ENCODE measurements at regions not wholly inside any gene's neighbourhood (a gene's known extent, or its start where the extent isn't known, plus 50 kb on each side); places are given as distances from the start of the nearest gene placed in this dataset.

DNA sequence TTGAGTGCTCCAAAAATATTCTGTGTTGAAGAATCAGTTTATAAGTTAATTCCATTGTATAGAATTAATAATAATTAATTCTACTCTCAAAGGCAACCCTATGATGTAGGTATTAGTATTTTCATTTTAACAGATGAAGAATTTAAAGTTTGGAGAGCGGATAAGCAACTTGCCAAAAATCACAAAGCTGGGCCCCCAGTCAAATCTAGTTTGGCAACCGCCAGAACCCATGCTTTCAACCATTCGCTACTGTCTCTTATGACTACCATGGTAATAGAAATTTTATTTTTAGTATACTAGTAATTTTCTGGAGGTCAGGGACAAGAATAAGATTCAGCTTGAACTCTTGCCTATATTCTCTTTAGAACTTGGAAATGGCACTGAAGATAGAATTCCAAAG, 229.8 kb downstream of the IBTK start:
- Histone ChIP-seq H3K79me2 (ENCODE audit: control insufficient read depth in 1 of 2, insufficient read depth in 2 of 2, low read length in 2 of 2) (no peaks in the 10 kb centered on the region), H2BK20ac (ENCODE audit: low read length) (no peak overlapping the region), H3K23me2 (ENCODE audit: low read depth, low read length) (no peaks in the 10 kb centered on the region), H4K91ac (replicated peaks; ENCODE audit: insufficient read length, low read length) (no peak overlapping the region), H3K36me3 (ENCODE audit: control insufficient read depth in 2 of 4, insufficient read depth in 4 of 4, low read length in 3 of 4) (no peaks in the 10 kb centered on the region), H4K8ac (ENCODE audit: extremely low read depth, insufficient read depth, low read length) (no peak overlapping the region), H3K4ac (replicated peaks; ENCODE audit: insufficient read length, low read depth, low read length) (no peak overlapping the region), H3K14ac (ENCODE audit: insufficient read length) (no peak overlapping the region), H2AK5ac (ENCODE audit: low read depth, low read length) (no peak overlapping the region), H2AFZ (ENCODE audit: low read length) (no peak overlapping the region), H3K27me3 (replicated peaks in 1 of 4; ENCODE audit: control insufficient read depth in 3 of 4, extremely low read depth in 1 of 4, insufficient read depth in 3 of 4, low read length in 3 of 4) (no peaks in the 10 kb centered on the region), H4K5ac (ENCODE audit: insufficient read length, low read depth, low read length) (no peak overlapping the region), H3K56ac (replicated peaks; ENCODE audit: insufficient read length, low read depth, low read length) (no peak overlapping the region), H3K4me3 (ENCODE audit: extremely low read depth in 1 of 4, insufficient read depth in 2 of 4, low read depth in 3 of 4, low read length in 4 of 4) (no peak overlapping the region), H3K4me2 (ENCODE audit: insufficient read depth in 1 of 2, low read depth in 2 of 2, low read length in 2 of 2) (no peak overlapping the region), H3K9me3 (ENCODE audit: insufficient read depth in 2 of 2, low read depth in 1 of 2, low read length in 1 of 2) (no peaks in the 10 kb centered on the region), H4K20me1 (replicated peaks in 1 of 2; ENCODE audit: control insufficient read depth in 1 of 2, insufficient read depth in 2 of 2, low read length in 2 of 2) (no peaks in the 10 kb centered on the region), H3K23ac (ENCODE audit: insufficient read length) (no peak overlapping the region), H2BK5ac (ENCODE audit: low read depth, low read length) (no peak overlapping the region), H2BK12ac (ENCODE audit: low read depth, low read length) (no peak overlapping the region), H3K18ac (ENCODE audit: extremely low read depth, low read length) (no peak overlapping the region), H2BK120ac (replicated peaks; ENCODE audit: low read depth, low read length) (no peak overlapping the region), H3K79me1 (ENCODE audit: low read depth, low read length) (no peaks in the 10 kb centered on the region), H2BK15ac (ENCODE audit: low read length) (no peak overlapping the region), H3K4me1 (replicated peaks in 1 of 4; ENCODE audit: control insufficient read depth in 3 of 4, insufficient read depth in 4 of 4, low read length in 3 of 4) (peaks cover 0 to 4% (median 2%) of the 10 kb centered on the region in 4 experiments; a peak in 2 of 7 replicates), H3K27ac (ENCODE audit: low read depth, low read length) (no peak overlapping the region), H3K9ac (replicated peaks in 1 of 4; ENCODE audit: extremely low read depth in 1 of 4, low read depth in 3 of 4, low read length in 3 of 4) (no peak overlapping the region)
- 90% methylated on average over 3 of the region's 3 CpGs; no CpG with 5 or more reads in 1 of the 2 experiments for WGBS, 2 experiments (ENCODE audit: extremely low coverage in 1 of 2, insufficient coverage in 1 of 2, insufficient read length in 1 of 2, insufficient replicate concordance in 2 of 2, low coverage in 1 of 2, low lambda C conversion rate in 2 of 2, missing lambda C conversion rate in 1 of 2)
- FAIRE-seq (no peak), DNase-seq (ENCODE audit: low read depth in 1 of 2, low spot score in 2 of 2) (no peak)
- ChIA-PET POLR2A (ENCODE audit: partially characterized antibody) (no interaction called here), CTCF (ENCODE audit: partially characterized antibody) (interaction anchor here (1.1 to 3.5 kb wide), 2 partner anchors 11 to 32 kb away, joined by 3 to 25 read pairs; no protein-coding TSS in a partner anchor)
- no peak for TF ChIP-seq HDAC6 (IDR thresholded peaks at IDR 0.05; ENCODE audit: low read depth, low read length)
- no peak for TF ChIP-seq NANOG (IDR thresholded peaks at IDR 0.05; ENCODE audit: insufficient read depth, low read depth, low read length, poor library complexity, severe bottlenecking)
- no peak for TF ChIP-seq RFX5 (IDR thresholded peaks at IDR 0.05; ENCODE audit: borderline replicate concordance, low read depth, low read length)
- TF ChIP-seq SP4 (IDR thresholded peaks at IDR 0.05; ENCODE audit: low read length), result no peak
- no peak for TF ChIP-seq TAF1 (IDR thresholded peaks at IDR 0.05; ENCODE audit: low read depth, low read length)
- TF ChIP-seq KDM4A (IDR thresholded peaks at IDR 0.05; ENCODE audit: low read depth, low read length, severe bottlenecking), result no peak
- TF ChIP-seq, protein P1, sequence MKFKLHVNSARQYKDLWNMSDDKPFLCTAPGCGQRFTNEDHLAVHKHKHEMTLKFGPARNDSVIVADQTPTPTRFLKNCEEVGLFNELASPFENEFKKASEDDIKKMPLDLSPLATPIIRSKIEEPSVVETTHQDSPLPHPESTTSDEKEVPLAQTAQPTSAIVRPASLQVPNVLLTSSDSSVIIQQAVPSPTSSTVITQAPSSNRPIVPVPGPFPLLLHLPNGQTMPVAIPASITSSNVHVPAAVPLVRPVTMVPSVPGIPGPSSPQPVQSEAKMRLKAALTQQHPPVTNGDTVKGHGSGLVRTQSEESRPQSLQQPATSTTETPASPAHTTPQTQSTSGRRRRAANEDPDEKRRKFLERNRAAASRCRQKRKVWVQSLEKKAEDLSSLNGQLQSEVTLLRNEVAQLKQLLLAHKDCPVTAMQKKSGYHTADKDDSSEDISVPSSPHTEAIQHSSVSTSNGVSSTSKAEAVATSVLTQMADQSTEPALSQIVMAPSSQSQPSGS (IDR thresholded peaks at IDR 0.05; ENCODE audit: low read length), result no peak
- TF ChIP-seq, protein P2, sequence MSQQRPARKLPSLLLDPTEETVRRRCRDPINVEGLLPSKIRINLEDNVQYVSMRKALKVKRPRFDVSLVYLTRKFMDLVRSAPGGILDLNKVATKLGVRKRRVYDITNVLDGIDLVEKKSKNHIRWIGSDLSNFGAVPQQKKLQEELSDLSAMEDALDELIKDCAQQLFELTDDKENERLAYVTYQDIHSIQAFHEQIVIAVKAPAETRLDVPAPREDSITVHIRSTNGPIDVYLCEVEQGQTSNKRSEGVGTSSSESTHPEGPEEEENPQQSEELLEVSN (IDR thresholded peaks at IDR 0.05), result no peak
- no peak for TF ChIP-seq KDM1A (IDR thresholded peaks at IDR 0.05; ENCODE audit: borderline replicate concordance, low read length)
- TF ChIP-seq RBBP5 (IDR thresholded peaks at IDR 0.05; ENCODE audit: borderline replicate concordance, low read depth, low read length), result no peak
- TF ChIP-seq ZNF274 (IDR thresholded peaks at IDR 0.05; ENCODE audit: borderline replicate concordance, extremely low read depth, low read length), result no peak
- no peak for TF ChIP-seq TAF7 (optimal IDR thresholded peaks at IDR 0.05; ENCODE audit: borderline replicate concordance, low read depth, low read length)
- TF ChIP-seq POU5F1 (IDR thresholded peaks at IDR 0.05; ENCODE audit: low read depth, low read length), result no peak

All from H1 (cell line).